Type B pancreatic cell (in vitro differentiated cells): ENCODE measurements at regions not wholly inside any gene's neighbourhood (a gene's known extent, or its start where the extent isn't known, plus 50 kb on each side); places are given as distances from the start of the nearest gene placed in this dataset.
A peak's percentile ranks its signal among the peaks of the same experiment; 100 is the strongest.

ENCODE experiments used
- DNase-seq: peaks from one replicate; pipeline ENCODE4 v3.0.0; 2021; ENCODE audit warnings: mixed read lengths; ENCODE audit not compliant: unreplicated experiment; ENCODE audit errors: extremely low spot score
- H3K27ac Mint-ChIP-seq: 2 replicates; pipeline ENCODE4 v1.8.0; 2021; ENCODE audit warnings: mild to moderate bottlenecking, mixed read lengths
- H3K27me3 Mint-ChIP-seq: 2 replicates; pipeline ENCODE4 v1.8.0; 2021; ENCODE audit warnings: mixed read lengths
- H3K36me3 Mint-ChIP-seq: 2 replicates; pipeline ENCODE4 v1.8.0; 2021; ENCODE audit warnings: mixed read lengths
- H3K4me1 Mint-ChIP-seq: one replicate; pipeline ENCODE4 v1.8.0; 2021; ENCODE audit warnings: mixed read lengths; ENCODE audit not compliant: unreplicated experiment
- H3K4me3 Mint-ChIP-seq: 2 replicates; pipeline ENCODE4 v1.8.0; 2021; ENCODE audit warnings: mild to moderate bottlenecking, mixed read lengths
- H3K9me3 Mint-ChIP-seq: 2 replicates; pipeline ENCODE4 v1.8.0; 2021; ENCODE audit warnings: mixed read lengths
- CTCF ChIP-seq: fragments of 200-600 bp; sonication (generic); conservative IDR thresholded peaks from 2 replicates; pipeline ENCODE4 v1.5.0; 2021; ENCODE audit warnings: antibody characterized with exemption, mild to moderate bottlenecking

GRCh38 chr12:30836656-30837445 lies 82.1 kb upstream of the CAPRIN2 start:
- Mint-ChIP-seq H3K27ac (no peak overlapping the region), H3K4me3 (no peak overlapping the region), H3K27me3 (peaks cover 54% of the 10 kb centered on the region), H3K36me3 (no peaks in the 10 kb centered on the region), H3K4me1 (no peaks in the 10 kb centered on the region), H3K9me3 (no peaks in the 10 kb centered on the region)
- DNase-seq, result no peak
- no peak for TF ChIP-seq CTCF

GRCh38 chr12:30835216-30835615 lies 80.5 kb upstream of the CAPRIN2 start:
- Mint-ChIP-seq H3K4me1 (no peaks in the 10 kb centered on the region), H3K27me3 (peaks cover 58% of the 10 kb centered on the region), H3K27ac (no peak overlapping the region), H3K36me3 (no peaks in the 10 kb centered on the region), H3K4me3 (no peak overlapping the region), H3K9me3 (no peaks in the 10 kb centered on the region)
- DNase-seq, result peak; percentile 11
- no peak for TF ChIP-seq CTCF

GRCh38 chr12:30830751-30831150 lies 76.0 kb upstream of the CAPRIN2 start:
- H3K9me3 Mint-ChIP-seq, result no peaks in the 10 kb centered on the region
- peaks cover 64% of the 10 kb centered on the region for H3K27me3 Mint-ChIP-seq
- H3K36me3 Mint-ChIP-seq, result no peaks in the 10 kb centered on the region
- no peak overlapping the region for H3K27ac Mint-ChIP-seq
- H3K4me3 Mint-ChIP-seq, result no peak overlapping the region
- H3K4me1 Mint-ChIP-seq, result no peaks in the 10 kb centered on the region
- no peak for TF ChIP-seq CTCF
- peak; percentile 60 for DNase-seq

- no peaks in the 10 kb centered on the region for H3K4me1 Mint-ChIP-seq
- H3K36me3 Mint-ChIP-seq, result no peaks in the 10 kb centered on the region
- H3K9me3 Mint-ChIP-seq, result no peaks in the 10 kb centered on the region
- no peak overlapping the region for H3K4me3 Mint-ChIP-seq
- H3K27ac Mint-ChIP-seq, result no peak overlapping the region
- DNase-seq, result peak; percentile 43
- peaks cover 58% of the 10 kb centered on the region for H3K27me3 Mint-ChIP-seq
- no peak for TF ChIP-seq CTCF
These were observed 75.1 kb upstream of the CAPRIN2 start for GRCh38 chr12:30829876-30830275.

- Mint-ChIP-seq H3K27ac (no peak overlapping the region), H3K36me3 (no peaks in the 10 kb centered on the region), H3K4me1 (no peaks in the 10 kb centered on the region), H3K4me3 (no peak overlapping the region), H3K9me3 (no peaks in the 10 kb centered on the region), H3K27me3 (peaks cover 62% of the 10 kb centered on the region)
- no peak for TF ChIP-seq CTCF
- DNase-seq, result peak; percentile 20
These were observed 73.9 kb upstream of the CAPRIN2 start for GRCh38 chr12:30828686-30829085.
